Skeletal muscle cell (primary cell): ENCODE measurements at regions not wholly inside any gene's neighbourhood (a gene's known extent, or its start where the extent isn't known, plus 50 kb on each side); places are given as distances from the start of the nearest gene placed in this dataset.

Experiments
- DNase-seq: peaks from one replicate; pipeline ENCODE4 v3.0.0-alpha.2; 2010; ENCODE audit warnings: low read depth
- H3K4me3 ChIP-seq: 2 replicates; pipeline ENCODE4 v1.5.1; 2011; ENCODE audit warnings: low read depth, mild to moderate bottlenecking, control low read depth, low read length, moderate library complexity

GRCh38 chr4:16289897-16290554 is 63.8 kb upstream of the TAPT1 start:
- H3K4me3 ChIP-seq: no peak overlapping the region
- DNase-seq: peak; percentile 52

DNA sequence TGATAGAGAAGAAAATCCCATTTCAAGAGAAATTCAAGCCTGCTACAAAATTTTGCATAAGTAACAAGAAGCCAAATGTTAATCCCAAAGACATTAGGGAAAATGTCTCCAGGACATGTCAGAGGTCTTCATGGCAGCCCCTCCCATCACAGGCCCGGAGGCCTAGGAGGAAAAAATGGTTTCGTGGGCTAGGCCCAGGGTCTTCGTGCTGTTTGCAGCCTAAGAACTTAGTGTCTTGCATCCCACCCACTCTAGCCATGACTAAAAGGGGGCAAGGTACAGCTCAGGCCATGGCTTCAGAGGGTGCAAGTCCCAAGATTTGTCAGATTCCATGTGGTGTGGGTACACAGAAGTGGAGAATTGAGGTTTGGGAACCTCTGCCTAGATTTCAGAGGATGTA is 57.8 kb upstream of the TAPT1 start:
- DNase-seq: no peak
- H3K4me3 ChIP-seq: no peak overlapping the region

DNA sequence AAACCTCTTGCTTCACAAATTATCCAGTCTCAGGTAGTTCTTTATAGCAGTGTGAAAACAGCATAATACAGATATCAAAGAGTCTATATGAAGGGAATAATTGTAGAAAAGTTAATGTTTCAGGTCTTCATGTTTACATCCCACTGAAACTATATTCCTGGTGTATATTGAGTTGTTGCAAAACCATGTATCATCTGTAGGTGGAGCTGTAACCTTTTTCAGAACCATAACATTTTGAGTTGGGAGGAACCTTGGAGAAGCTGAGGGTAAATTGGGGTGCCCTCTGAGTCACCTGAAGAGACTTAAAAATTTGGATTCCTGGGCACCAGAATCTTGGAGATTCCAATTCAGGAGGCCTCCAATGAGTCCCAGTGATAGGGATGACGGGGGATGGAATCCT is 51.9 kb upstream of the TAPT1 start:
- no peak for DNase-seq

More for the DNA sequence above, 51.9 kb upstream of the TAPT1 start:
- no peak overlapping the region for H3K4me3 ChIP-seq
